Right ventricle myocardium inferior (tissue), 1 donor: ENCODE measurements at regions not wholly inside any gene's neighbourhood (a gene's known extent, or its start where the extent isn't known, plus 50 kb on each side); places are given as distances from the start of the nearest gene placed in this dataset.
"Not testable (repeated sequence)": the region's sequence is repeated elsewhere in the genome, so short reads cannot be mapped to it uniquely, and the experiment has no call there.

Experiments
- ATAC-seq: fragments of 200-7000 bp; cut with Tn5 transposase; one replicate; pipeline ENCODE4 v1.9.1; 2020; ENCODE audit warnings: mild to moderate bottlenecking, moderate library complexity
- DNase-seq: peaks from one replicate; pipeline ENCODE4 v3.0.0; 2021; ENCODE audit errors: missing footprints
- intact Hi-C: fragments of 100-400 bp; cut with DNase I; formaldehyde crosslinking; loops from one replicate; pipeline ENCODE4 v1.11.0; 2022
- donor health status: DM: no; HTN: yes; CAD: no; lungs with severe emphysema.

GRCh38 chr7:153521370-153521769 lies 530.8 kb upstream of the DPP6 start:
- ATAC-seq (no peak), DNase-seq (no peak)
- intact Hi-C loops: no loop called here

- ATAC-seq (peak; percentile 26), DNase-seq (no peak)
- intact Hi-C loops: loop anchor here (2.0 kb wide), 1 partner anchor 51 kb away; no protein-coding TSS in a partner anchor
Observed at GRCh38 chr7:153522261-153522660, 529.9 kb upstream of the DPP6 start.

- DNase-seq (peak; percentile 70), ATAC-seq (no peak)
- intact Hi-C loops: loop anchor here (2.0 kb wide), 2 partner anchors 53 to 133 kb away; no protein-coding TSS in a partner anchor
Observed at GRCh38 chr7:153523320-153524015, 528.7 kb upstream of the DPP6 start.

- ATAC-seq: peak; percentile 85
- intact Hi-C loops: loop anchor here (2.0 kb wide), 1 partner anchor 133 kb away; no protein-coding TSS in a partner anchor
- peak; percentile 79 for DNase-seq
Observed at GRCh38 chr7:153524070-153524601, 528.1 kb upstream of the DPP6 start.

GRCh38 chr7:153529100-153529499 lies 523.1 kb upstream of the DPP6 start:
- ATAC-seq (no peak), DNase-seq (no peak)
- intact Hi-C loops: no loop called here

- ATAC-seq (no peak), DNase-seq (no peak)
- intact Hi-C loops: no loop called here
Observed at GRCh38 chr7:153529651-153530165, 522.5 kb upstream of the DPP6 start.

GRCh38 chr7:153530441-153530840 lies 521.8 kb upstream of the DPP6 start:
- intact Hi-C loops: no loop called here
- ATAC-seq: no peak
- no peak for DNase-seq

- DNase-seq (no peak), ATAC-seq (no peak)
- intact Hi-C loops: no loop called here
Observed at GRCh38 chr7:153532326-153532725, 519.9 kb upstream of the DPP6 start.

- DNase-seq (no peak), ATAC-seq (no peak)
- intact Hi-C loops: no loop called here
Observed at GRCh38 chr7:153537271-153537670, 514.9 kb upstream of the DPP6 start.

GRCh38 chr7:153541903-153542302 lies 510.3 kb upstream of the DPP6 start:
- DNase-seq (no peak), ATAC-seq (peak; percentile 63)
- intact Hi-C loops: no loop called here

GRCh38 chr7:153543232-153543631 lies 509.0 kb upstream of the DPP6 start:
- no peak for ATAC-seq
- intact Hi-C loops: no loop called here
- no peak for DNase-seq

GRCh38 chr7:153550173-153550572 lies 502.0 kb upstream of the DPP6 start:
- ATAC-seq: no peak
- DNase-seq: no peak
- intact Hi-C loops: no loop called here

- DNase-seq (no peak), ATAC-seq (no peak)
- intact Hi-C loops: no loop called here
Observed at GRCh38 chr7:153564391-153564790, 487.8 kb upstream of the DPP6 start.

GRCh38 chr7:153566324-153566723 lies 485.9 kb upstream of the DPP6 start:
- intact Hi-C loops: no loop called here
- DNase-seq: no peak
- ATAC-seq: no peak

- peak; percentile 77 for ATAC-seq
- intact Hi-C loops: no loop called here
- no peak for DNase-seq
Observed at GRCh38 chr7:153567426-153567825, 484.8 kb upstream of the DPP6 start.

GRCh38 chr7:153569520-153569919 lies 482.7 kb upstream of the DPP6 start:
- DNase-seq, intact Hi-C loops, ATAC-seq: not testable (repeated sequence)

GRCh38 chr7:153576096-153576495 lies 476.1 kb upstream of the DPP6 start:
- no peak for ATAC-seq
- DNase-seq: no peak
- intact Hi-C loops: no loop called here

GRCh38 chr7:153581419-153581818 lies 470.8 kb upstream of the DPP6 start:
- DNase-seq (no peak), ATAC-seq (peak; percentile 59)
- intact Hi-C loops: no loop called here

GRCh38 chr7:153584132-153584531 lies 468.1 kb upstream of the DPP6 start:
- DNase-seq (no peak), ATAC-seq (no peak)
- intact Hi-C loops: no loop called here

- ATAC-seq (no peak), DNase-seq (no peak)
- intact Hi-C loops: no loop called here
Observed at GRCh38 chr7:153588586-153588985, 463.6 kb upstream of the DPP6 start.
